ENCODE measurements at regions not wholly inside any gene's neighbourhood (a gene's known extent, or its start where the extent isn't known, plus 50 kb on each side); places are given as distances from the start of the nearest gene placed in this dataset.

- TF ChIP-seq POLR2AphosphoS5 (IDR thresholded peaks at IDR 0.05) (no peak), CTCF (IDR thresholded peaks at IDR 0.05) (no peak), POLR2A (IDR thresholded peaks at IDR 0.05) (no peak)
Measured at GRCh38 chr2:172673056-172673683, 62.5 kb upstream of the RAPGEF4 start.

All from suprapubic skin (tissue), 4 donors.